Activated T-cell treated with anti-CD3 and anti-CD28 coated beads, Interleukin-2, amount 50 U/mL, for 4 hours (primary cell): ENCODE measurements at regions not wholly inside any gene's neighbourhood (a gene's known extent, or its start where the extent isn't known, plus 50 kb on each side); places are given as distances from the start of the nearest gene placed in this dataset.

ENCODE experiments used
- ATAC-seq, 2 donors: fragments of 200-7000 bp; cut with Tn5 transposase; one replicate each; pipeline ENCODE4 v1.10.0; 2021
- DNase-seq: peaks from one replicate; pipeline ENCODE4 v3.0.0-alpha.2; 2020
- H3K27me3 Mint-ChIP-seq: one replicate; pipeline ENCODE4 v1.8.0; 2021; ENCODE audit warnings: low read depth, mixed read lengths
- H3K36me3 Mint-ChIP-seq: one replicate; pipeline ENCODE4 v1.8.0; 2022; ENCODE audit warnings: mixed read lengths; ENCODE audit not compliant: insufficient read depth
- H3K4me1 Mint-ChIP-seq: one replicate; pipeline ENCODE4 v1.8.0; 2021; ENCODE audit warnings: low read depth, mixed read lengths
- H3K4me3 Mint-ChIP-seq: one replicate; pipeline ENCODE4 v1.8.0; 2021; ENCODE audit warnings: mild to moderate bottlenecking, moderate library complexity, mixed read lengths
- H3K9me3 Mint-ChIP-seq: one replicate; pipeline ENCODE4 v1.8.0; 2021; ENCODE audit warnings: mixed read lengths

GRCh38 chr6:14953836-14954235 lies 292.0 kb upstream of the JARID2 start:
- H3K27me3 Mint-ChIP-seq, result no peaks in the 10 kb centered on the region
- DNase-seq (no peak), ATAC-seq (no peak)
- no peaks in the 10 kb centered on the region for H3K36me3 Mint-ChIP-seq
- no peaks in the 10 kb centered on the region for H3K4me1 Mint-ChIP-seq
- peaks cover 6% of the 10 kb centered on the region for H3K9me3 Mint-ChIP-seq
- no peak overlapping the region for H3K4me3 Mint-ChIP-seq

DNA sequence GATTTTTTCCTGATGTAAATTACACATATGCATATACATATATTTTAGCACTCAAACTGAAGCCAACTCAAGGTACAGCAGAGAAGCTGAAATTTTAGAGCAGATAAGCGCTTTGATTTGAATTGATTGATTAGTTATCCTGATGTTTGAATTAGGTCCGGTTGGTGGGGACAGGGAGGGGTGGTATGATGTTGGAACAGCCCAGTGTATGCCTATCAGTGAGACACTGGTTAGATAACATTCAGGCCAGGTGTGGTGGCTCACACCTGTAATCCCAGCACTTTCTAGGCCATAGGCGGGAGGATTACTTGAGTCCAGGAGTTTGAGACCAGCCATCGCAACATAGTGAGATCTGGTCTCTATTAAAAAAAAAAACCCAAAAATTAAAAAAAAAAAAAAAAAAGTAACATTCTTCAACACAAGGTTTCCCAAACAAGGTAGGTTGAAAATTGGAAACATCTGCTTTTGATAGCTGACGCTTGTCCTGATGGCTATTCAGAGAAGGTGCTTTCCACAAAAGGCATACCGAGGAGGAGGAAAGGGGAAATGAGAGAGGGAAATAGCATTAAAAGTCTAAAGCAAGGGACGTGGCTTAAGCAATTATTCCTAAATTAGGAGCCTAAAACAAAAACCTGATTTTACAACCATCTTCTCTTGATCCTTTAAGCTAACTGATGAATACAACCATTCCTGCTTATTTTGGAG lies 288.4 kb upstream of the JARID2 start:
- no peaks in the 10 kb centered on the region for H3K27me3 Mint-ChIP-seq
- H3K9me3 Mint-ChIP-seq, result peaks cover 6% of the 10 kb centered on the region
- DNase-seq, result no peak
- no peak overlapping the region for H3K4me3 Mint-ChIP-seq
- no peaks in the 10 kb centered on the region for H3K4me1 Mint-ChIP-seq
- no peaks in the 10 kb centered on the region for H3K36me3 Mint-ChIP-seq
- no peak for ATAC-seq

- ATAC-seq (no peak), DNase-seq (no peak)
- H3K27me3 Mint-ChIP-seq, result no peaks in the 10 kb centered on the region
- H3K4me3 Mint-ChIP-seq, result no peak overlapping the region
- H3K36me3 Mint-ChIP-seq, result no peaks in the 10 kb centered on the region
- H3K4me1 Mint-ChIP-seq, result no peaks in the 10 kb centered on the region
- H3K9me3 Mint-ChIP-seq, result peaks cover 6% of the 10 kb centered on the region
Measured at GRCh38 chr6:14959324-14959885, 286.5 kb upstream of the JARID2 start.

- DNase-seq (no peak), ATAC-seq (no peak)
- Mint-ChIP-seq H3K4me3 (no peak overlapping the region), H3K27me3 (no peaks in the 10 kb centered on the region), H3K4me1 (no peaks in the 10 kb centered on the region), H3K36me3 (no peaks in the 10 kb centered on the region), H3K9me3 (peaks cover 5% of the 10 kb centered on the region)
Measured at GRCh38 chr6:14964556-14965270, 281.2 kb upstream of the JARID2 start.

GRCh38 chr6:14965424-14966075 lies 280.3 kb upstream of the JARID2 start:
- Mint-ChIP-seq H3K4me1 (no peaks in the 10 kb centered on the region), H3K36me3 (no peaks in the 10 kb centered on the region), H3K4me3 (no peak overlapping the region), H3K9me3 (peaks cover 5% of the 10 kb centered on the region), H3K27me3 (no peaks in the 10 kb centered on the region)
- DNase-seq, result no peak
- ATAC-seq, result no peak

- Mint-ChIP-seq H3K27me3 (no peaks in the 10 kb centered on the region), H3K4me3 (no peak overlapping the region), H3K36me3 (no peaks in the 10 kb centered on the region), H3K4me1 (no peaks in the 10 kb centered on the region), H3K9me3 (peaks cover 5% of the 10 kb centered on the region)
- DNase-seq (no peak), ATAC-seq (no peak)
Measured at GRCh38 chr6:14966096-14966905, 279.6 kb upstream of the JARID2 start.

- Mint-ChIP-seq H3K4me3 (no peak overlapping the region), H3K27me3 (no peaks in the 10 kb centered on the region), H3K9me3 (peaks cover 5% of the 10 kb centered on the region), H3K36me3 (no peaks in the 10 kb centered on the region), H3K4me1 (no peaks in the 10 kb centered on the region)
- ATAC-seq (no peak), DNase-seq (no peak)
Measured at GRCh38 chr6:14966906-14967711, 278.8 kb upstream of the JARID2 start.

GRCh38 chr6:14968056-14968637 lies 277.7 kb upstream of the JARID2 start:
- Mint-ChIP-seq H3K4me3 (no peak overlapping the region), H3K27me3 (no peaks in the 10 kb centered on the region), H3K36me3 (no peaks in the 10 kb centered on the region), H3K4me1 (no peaks in the 10 kb centered on the region), H3K9me3 (peaks cover 5% of the 10 kb centered on the region)
- DNase-seq (no peak), ATAC-seq (no peak)

DNA sequence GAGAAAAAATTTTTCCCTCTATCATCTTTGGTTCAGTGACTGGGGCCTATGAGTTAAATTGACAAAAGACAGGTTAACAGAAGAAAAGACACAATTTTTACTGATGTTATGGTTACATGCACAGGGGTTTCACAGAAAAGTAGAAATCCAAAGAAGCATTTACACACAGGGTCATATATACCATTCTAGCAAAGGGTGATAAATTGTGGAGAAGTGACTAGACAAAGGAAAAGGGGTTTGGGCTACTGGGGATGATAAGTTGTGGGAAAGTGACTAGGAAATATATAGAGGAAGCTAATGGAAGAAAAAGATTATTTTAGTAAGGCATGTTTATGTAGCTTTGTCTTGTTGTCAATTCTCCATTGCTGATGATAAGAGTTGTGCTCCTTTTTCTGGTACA lies 276.7 kb upstream of the JARID2 start:
- no peaks in the 10 kb centered on the region for H3K36me3 Mint-ChIP-seq
- peaks cover 5% of the 10 kb centered on the region for H3K9me3 Mint-ChIP-seq
- no peaks in the 10 kb centered on the region for H3K4me1 Mint-ChIP-seq
- H3K27me3 Mint-ChIP-seq, result no peaks in the 10 kb centered on the region
- no peak for ATAC-seq
- H3K4me3 Mint-ChIP-seq, result no peak overlapping the region
- DNase-seq, result no peak

- ATAC-seq (no peak), DNase-seq (no peak)
- Mint-ChIP-seq H3K4me3 (no peak overlapping the region), H3K27me3 (no peaks in the 10 kb centered on the region), H3K36me3 (no peaks in the 10 kb centered on the region), H3K9me3 (peaks cover 5% of the 10 kb centered on the region), H3K4me1 (peaks cover 7% of the 10 kb centered on the region)
Measured at GRCh38 chr6:14972379-14973067, 273.3 kb upstream of the JARID2 start.

GRCh38 chr6:14974372-14974771 lies 271.5 kb upstream of the JARID2 start:
- Mint-ChIP-seq H3K9me3 (peaks cover under 1% of the 10 kb centered on the region), H3K4me3 (no peak overlapping the region), H3K4me1 (peaks cover 7% of the 10 kb centered on the region), H3K27me3 (no peaks in the 10 kb centered on the region), H3K36me3 (no peaks in the 10 kb centered on the region)
- DNase-seq, result no peak
- ATAC-seq, result no peak

GRCh38 chr6:14974792-14975470 lies 270.9 kb upstream of the JARID2 start:
- Mint-ChIP-seq H3K9me3 (no peaks in the 10 kb centered on the region), H3K4me3 (no peak overlapping the region)

More at GRCh38 chr6:14974792-14975470, 270.9 kb upstream of the JARID2 start:
- Mint-ChIP-seq H3K27me3 (no peaks in the 10 kb centered on the region), H3K36me3 (no peaks in the 10 kb centered on the region), H3K4me1 (peaks cover 7% of the 10 kb centered on the region)
- DNase-seq (no peak), ATAC-seq (no peak)
